ENCODE measurements at regions not wholly inside any gene's neighbourhood (a gene's known extent, or its start where the extent isn't known, plus 50 kb on each side); places are given as distances from the start of the nearest gene placed in this dataset.

GRCh38 chr11:57905439-57905838 lies 118.2 kb upstream of the OR9Q1 start:
- TF ChIP-seq CTCF (IDR thresholded peaks at IDR 0.05; ENCODE audit: low read depth, low read length, missing input control) (no peak), FOXA1 (IDR thresholded peaks at IDR 0.05) (no peak), GABPA (IDR thresholded peaks at IDR 0.05 in 1 of 2, conservative IDR thresholded peaks at IDR 0.05 in 1 of 2) (no peak)

All from liver (tissue), 3 donors.